Ramos (cell line): ENCODE measurements at regions not wholly inside any gene's neighbourhood (a gene's known extent, or its start where the extent isn't known, plus 50 kb on each side); places are given as distances from the start of the nearest gene placed in this dataset.

ENCODE experiments used
- in situ Hi-C: fragments of 300-500 bp; cut with MboI; formaldehyde crosslinking; loops from one replicate; pipeline ENCODE4 v1.14.3; 2022; ENCODE audit warnings: low sequenced_read_pairs; ENCODE audit not compliant: unreplicated experiment

GRCh38 chr11:112354364-112354763 lies 93.7 kb upstream of the PLET1 start:
- in situ Hi-C loops: no loop called here

GRCh38 chr11:112355726-112356125 lies 95.1 kb upstream of the PLET1 start:
- in situ Hi-C loops: no loop called here

GRCh38 chr11:112357488-112357887 lies 96.8 kb upstream of the PLET1 start:
- in situ Hi-C loops: no loop called here

GRCh38 chr11:112361396-112361795 lies 100.7 kb upstream of the PLET1 start:
- in situ Hi-C loops: no loop called here

GRCh38 chr11:112363527-112363926 lies 102.9 kb upstream of the PLET1 start:
- in situ Hi-C loops: no loop called here

- in situ Hi-C loops: no loop called here
These were observed 104.4 kb upstream of the PLET1 start for GRCh38 chr11:112364962-112365481.

GRCh38 chr11:112366012-112366411 lies 105.4 kb upstream of the PLET1 start:
- in situ Hi-C loops: no loop called here

GRCh38 chr11:112366777-112367176 lies 106.1 kb upstream of the PLET1 start:
- in situ Hi-C loops: no loop called here

- in situ Hi-C loops: no loop called here
These were observed 106.8 kb upstream of the PLET1 start for GRCh38 chr11:112367461-112367860.

GRCh38 chr11:112367895-112368294 lies 107.2 kb upstream of the PLET1 start:
- in situ Hi-C loops: no loop called here

- in situ Hi-C loops: no loop called here
These were observed 107.7 kb upstream of the PLET1 start for GRCh38 chr11:112368381-112368780.

- in situ Hi-C loops: no loop called here
These were observed 108.7 kb upstream of the PLET1 start for GRCh38 chr11:112369374-112369773.

GRCh38 chr11:112369916-112370315 lies 109.3 kb upstream of the PLET1 start:
- in situ Hi-C loops: no loop called here

- in situ Hi-C loops: no loop called here
These were observed 114.0 kb upstream of the PLET1 start for GRCh38 chr11:112374486-112375140.

GRCh38 chr11:112377946-112378345 lies 117.3 kb upstream of the PLET1 start:
- in situ Hi-C loops: no loop called here

- in situ Hi-C loops: no loop called here
These were observed 119.8 kb upstream of the PLET1 start for GRCh38 chr11:112380464-112380863.

- in situ Hi-C loops: no loop called here
These were observed 120.9 kb upstream of the PLET1 start for GRCh38 chr11:112381578-112381977.

GRCh38 chr11:112382561-112382960 lies 121.9 kb upstream of the PLET1 start:
- in situ Hi-C loops: no loop called here

- in situ Hi-C loops: no loop called here
These were observed 127.8 kb upstream of the PLET1 start for GRCh38 chr11:112388496-112388895.

- in situ Hi-C loops: no loop called here
These were observed 130.4 kb upstream of the PLET1 start for GRCh38 chr11:112391086-112391485.

GRCh38 chr11:112392904-112393303 lies 132.2 kb upstream of the PLET1 start:
- in situ Hi-C loops: no loop called here

- in situ Hi-C loops: no loop called here
These were observed 133.6 kb upstream of the PLET1 start for GRCh38 chr11:112394304-112394703.
